GM10248 (cell line): ENCODE measurements at regions not wholly inside any gene's neighbourhood (a gene's known extent, or its start where the extent isn't known, plus 50 kb on each side); places are given as distances from the start of the nearest gene placed in this dataset.

ENCODE experiments used
- CTCF ChIA-PET: fragments of 300-600 bp; sonication (Branson Sonifier 250); formaldehyde crosslinking; extraction: SDS; loops from one replicate; lab custom pipeline; 2021; ENCODE audit warnings: antibody characterized with exemption; lab: Yijun Ruan, JAX
- POLR2A ChIA-PET: fragments of 350-650 bp; sonication (Branson Sonifier 250); formaldehyde crosslinking; extraction: SDS; loops from one replicate; lab custom pipeline; 2020; ENCODE audit warnings: antibody characterized with exemption; lab: Yijun Ruan, JAX
- DNase-seq: peaks from one replicate; pipeline ENCODE4 v3.0.0; 2012; ENCODE audit errors: extremely low spot score
- CTCF ChIP-seq: IDR thresholded peaks from 2 replicates; pipeline ENCODE4 v1.5.1; 2012; ENCODE audit warnings: mild to moderate bottlenecking, low read depth; ENCODE audit errors: extremely low read depth, missing control alignments, control extremely low read depth

GRCh38 chr5:8710426-8710930 lies 835.4 kb downstream of the SEMA5A start:
- no peak for TF ChIP-seq CTCF
- no peak for DNase-seq
- CTCF ChIA-PET: interaction anchor here (1.3 kb wide), 1 partner anchor 10 kb away, joined by 3 read pairs; no protein-coding TSS in a partner anchor
- POLR2A ChIA-PET: no interaction called here

GRCh38 chr5:8714198-8714597 lies 831.7 kb downstream of the SEMA5A start:
- POLR2A ChIA-PET: no interaction called here
- TF ChIP-seq CTCF: no peak
- CTCF ChIA-PET: no interaction called here
- DNase-seq: no peak

GRCh38 chr5:8714861-8715260 lies 831.0 kb downstream of the SEMA5A start:
- ChIA-PET CTCF (no interaction called here), POLR2A (no interaction called here)
- TF ChIP-seq CTCF: no peak
- no peak for DNase-seq

GRCh38 chr5:8719796-8720195 lies 826.1 kb downstream of the SEMA5A start:
- no peak for DNase-seq
- CTCF ChIA-PET: interaction anchor here (1.4 kb wide), 1 partner anchor 50 kb away, joined by 3 read pairs; no protein-coding TSS in a partner anchor
- POLR2A ChIA-PET: no interaction called here
- TF ChIP-seq CTCF: no peak

GRCh38 chr5:8720506-8720905 lies 825.4 kb downstream of the SEMA5A start:
- DNase-seq: no peak
- POLR2A ChIA-PET: no interaction called here
- no peak for TF ChIP-seq CTCF
- CTCF ChIA-PET: interaction anchor here (0.9 to 1.4 kb wide), 2 partner anchors 9 to 51 kb away, joined by 3 read pairs; no protein-coding TSS in a partner anchor

- no peak for DNase-seq
- CTCF ChIA-PET: no interaction called here
- no peak for TF ChIP-seq CTCF
- POLR2A ChIA-PET: no interaction called here
Observed at GRCh38 chr5:8721536-8721935, 824.3 kb downstream of the SEMA5A start.
